Jurkat, Clone E6-1 (cell line): ENCODE measurements at regions not wholly inside any gene's neighbourhood (a gene's known extent, or its start where the extent isn't known, plus 50 kb on each side); places are given as distances from the start of the nearest gene placed in this dataset.
A peak's percentile ranks its signal among the peaks of the same experiment; 100 is the strongest.

Experiments used
- DNase-seq: peaks from one replicate; pipeline ENCODE4 v3.0.0-alpha.2; 2011; ENCODE audit warnings: low read depth, low spot score
- H3K4me3 ChIP-seq: 2 replicates; pipeline ENCODE4 v1.5.1; 2011; ENCODE audit warnings: mild to moderate bottlenecking, low read length, control low read depth, moderate library complexity

DNA sequence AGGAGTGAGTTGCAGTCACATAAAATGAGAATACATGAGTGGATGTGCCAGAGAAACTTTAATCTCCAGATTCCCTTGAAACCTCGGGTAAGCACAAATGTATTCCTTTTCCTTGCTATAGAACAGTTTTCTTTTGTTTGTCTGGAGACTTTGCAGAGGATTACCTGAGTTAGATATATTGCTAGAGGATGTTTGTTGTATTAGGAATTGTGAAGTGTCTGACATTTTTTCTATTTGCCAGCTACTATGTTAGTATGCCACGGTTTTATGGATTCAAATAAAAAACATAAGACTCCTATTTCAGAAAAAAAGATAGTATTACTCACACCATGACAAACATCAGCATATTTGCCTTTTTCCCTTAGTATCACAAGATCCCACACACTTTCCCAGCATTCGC, 844.9 kb upstream of the SLITRK5 start:
- no peak for DNase-seq
- no peak overlapping the region for H3K4me3 ChIP-seq

DNA sequence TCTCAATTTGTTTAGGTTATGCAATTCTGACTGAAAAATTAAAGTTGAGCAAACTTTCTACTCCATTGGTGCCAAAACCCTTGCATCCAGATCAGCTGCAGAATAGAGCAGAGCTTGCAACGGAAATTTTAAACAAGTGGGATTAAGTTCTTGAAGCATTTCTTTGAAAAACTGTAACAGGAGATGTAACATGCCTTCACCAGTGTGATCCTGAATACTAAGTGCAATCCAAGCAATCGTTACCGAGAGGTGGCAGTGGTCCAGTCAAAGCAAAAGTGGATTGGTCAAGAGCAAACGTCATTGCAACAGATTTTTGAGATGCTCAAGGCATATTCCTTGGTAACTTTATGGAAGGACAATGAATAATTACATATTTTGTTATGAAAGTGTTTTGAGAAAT, 841.1 kb upstream of the SLITRK5 start:
- DNase-seq: no peak

GRCh38 chr13:86831084-86831483, 840.1 kb upstream of the SLITRK5 start:
- H3K4me3 ChIP-seq: no peak overlapping the region
- no peak for DNase-seq

More for the DNA sequence above, 841.1 kb upstream of the SLITRK5 start:
- no peak overlapping the region for H3K4me3 ChIP-seq

DNA sequence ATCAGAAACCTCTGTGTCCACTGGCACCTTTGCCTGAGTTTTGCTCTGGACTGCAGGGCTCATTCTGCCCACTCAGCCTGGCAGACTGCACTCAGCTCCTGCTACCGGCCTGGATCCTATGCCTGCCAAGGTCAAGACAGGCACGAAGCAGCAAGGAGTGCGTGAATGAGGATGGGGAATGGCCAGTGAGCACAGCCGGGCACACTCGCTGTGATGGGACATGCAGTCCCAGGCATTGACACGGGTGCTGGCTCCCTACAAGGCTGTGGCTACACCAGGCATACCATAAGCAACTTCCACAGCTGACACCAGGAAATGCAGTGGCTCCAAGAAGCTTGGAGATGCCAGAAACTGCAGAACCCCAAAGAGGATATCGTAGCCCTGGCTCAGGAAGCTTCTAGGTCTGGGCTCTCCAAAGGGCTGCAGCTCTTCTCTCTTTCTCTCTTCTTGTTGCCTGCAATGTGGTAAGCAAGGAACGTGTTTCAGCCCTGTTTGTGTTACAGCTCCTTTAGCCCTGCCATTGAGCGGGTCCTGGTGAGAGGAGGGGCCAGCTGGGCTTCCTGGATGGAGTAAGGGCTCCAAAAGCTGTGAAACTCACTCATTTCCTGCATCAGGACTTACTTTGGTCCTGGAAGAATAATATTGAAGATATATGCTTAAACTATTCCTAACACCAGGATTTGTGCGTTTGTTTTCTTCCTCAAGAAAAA, 832.6 kb upstream of the SLITRK5 start:
- H3K4me3 ChIP-seq: no peak overlapping the region
- no peak for DNase-seq

- DNase-seq: no peak
- no peak overlapping the region for H3K4me3 ChIP-seq
Observed at GRCh38 chr13:86839221-86839620, 832.0 kb upstream of the SLITRK5 start.

GRCh38 chr13:86840250-86841191, 830.6 kb upstream of the SLITRK5 start:
- no peak for DNase-seq
- H3K4me3 ChIP-seq: no peak overlapping the region

DNA sequence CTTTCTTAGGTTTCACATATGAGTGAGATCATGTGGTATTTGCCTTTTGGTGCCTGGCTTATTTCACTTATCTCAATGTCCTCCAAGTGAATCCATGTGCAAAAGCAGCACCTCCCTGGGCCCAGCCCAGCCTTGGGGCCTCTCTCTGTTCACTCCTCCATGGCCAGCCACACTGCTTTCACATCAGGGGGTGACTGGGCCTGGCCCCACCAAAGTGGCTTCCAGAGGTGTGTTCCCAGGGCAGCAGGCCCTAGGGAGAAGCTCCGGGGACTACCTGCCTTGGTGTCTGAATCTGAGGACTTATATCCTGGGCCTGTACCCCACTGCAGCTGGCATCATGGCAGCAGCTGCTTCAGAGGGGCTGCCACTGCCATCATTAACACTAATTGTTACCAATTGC, 829.9 kb upstream of the SLITRK5 start:
- H3K4me3 ChIP-seq: no peak overlapping the region
- no peak for DNase-seq

DNA sequence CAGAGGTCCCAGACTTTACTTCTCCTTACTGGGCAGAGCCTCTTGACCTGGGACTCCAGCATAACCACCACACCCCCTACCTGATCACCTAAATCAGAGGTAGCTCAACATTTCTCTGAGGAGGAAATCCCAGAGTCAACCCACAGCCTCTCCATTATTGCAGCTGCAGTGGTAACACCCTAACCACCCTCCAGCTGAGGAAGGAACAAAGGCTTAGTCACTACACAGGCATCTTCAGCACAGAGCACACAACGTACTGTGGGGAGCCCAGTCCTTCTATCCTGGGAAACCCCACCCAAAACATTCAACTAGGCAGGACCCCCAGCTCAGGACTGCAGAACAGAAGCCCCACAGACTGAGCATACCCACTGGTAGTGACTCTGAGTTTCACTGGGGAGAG, 824.7 kb upstream of the SLITRK5 start:
- H3K4me3 ChIP-seq: no peak overlapping the region
- peak; percentile 22 for DNase-seq

DNA sequence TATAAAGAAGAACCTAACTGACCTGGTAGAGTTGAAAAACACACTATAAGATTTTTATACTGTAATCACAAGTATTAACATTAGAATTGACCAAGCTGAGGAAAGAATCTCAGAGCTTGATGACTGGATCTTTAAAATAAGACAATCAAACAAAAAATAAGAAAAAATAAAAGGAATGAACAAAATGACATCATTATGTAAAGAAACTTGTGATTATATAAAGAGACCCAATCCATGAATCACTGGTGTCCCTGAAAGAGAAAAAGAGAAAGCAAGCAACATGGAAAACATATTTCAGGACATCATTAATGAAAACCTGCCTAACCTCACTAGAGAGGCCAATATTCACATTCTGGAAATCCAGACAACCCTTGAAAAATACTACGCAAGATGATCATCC, 822.5 kb upstream of the SLITRK5 start:
- no peak overlapping the region for H3K4me3 ChIP-seq
- DNase-seq: no peak

DNA sequence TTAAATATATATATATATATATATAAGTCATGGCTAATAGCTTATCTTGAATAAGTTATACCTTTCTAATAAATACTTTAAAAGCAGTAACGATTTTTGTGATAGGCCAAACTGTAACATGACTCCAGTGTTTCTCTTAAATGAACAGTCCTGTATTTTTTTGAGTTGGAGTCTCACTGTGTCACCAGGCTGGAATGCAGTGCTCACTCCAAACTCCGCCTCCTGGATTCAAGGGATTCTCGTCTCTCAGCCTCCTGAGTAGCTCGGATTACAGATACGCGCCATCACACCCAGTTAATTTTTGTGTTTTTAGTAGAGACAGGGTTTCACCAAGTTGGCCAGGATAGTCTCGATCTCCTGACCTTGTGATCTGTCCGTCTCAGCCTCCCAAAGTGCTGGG, 814.2 kb upstream of the SLITRK5 start:
- H3K4me3 ChIP-seq: no peak overlapping the region
- DNase-seq: no peak

DNA sequence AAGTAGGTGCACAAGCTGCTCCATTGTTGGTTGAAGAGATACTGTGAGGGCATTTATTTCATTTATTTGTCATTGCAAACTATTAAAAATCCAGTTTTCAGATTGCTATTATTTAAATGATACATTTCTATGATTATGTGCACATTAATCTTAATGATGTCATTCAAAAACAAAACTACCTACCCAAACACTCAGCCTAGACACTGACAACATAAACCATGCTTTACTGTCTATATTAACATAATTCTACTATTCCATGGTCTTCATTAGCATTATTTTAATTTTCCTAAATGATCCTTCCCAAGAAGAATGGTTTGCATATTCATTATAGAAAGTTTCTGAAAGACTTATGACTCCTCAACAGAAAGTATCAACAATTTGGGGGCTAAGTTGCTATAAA, 813.0 kb upstream of the SLITRK5 start:
- no peak overlapping the region for H3K4me3 ChIP-seq
- no peak for DNase-seq

DNA sequence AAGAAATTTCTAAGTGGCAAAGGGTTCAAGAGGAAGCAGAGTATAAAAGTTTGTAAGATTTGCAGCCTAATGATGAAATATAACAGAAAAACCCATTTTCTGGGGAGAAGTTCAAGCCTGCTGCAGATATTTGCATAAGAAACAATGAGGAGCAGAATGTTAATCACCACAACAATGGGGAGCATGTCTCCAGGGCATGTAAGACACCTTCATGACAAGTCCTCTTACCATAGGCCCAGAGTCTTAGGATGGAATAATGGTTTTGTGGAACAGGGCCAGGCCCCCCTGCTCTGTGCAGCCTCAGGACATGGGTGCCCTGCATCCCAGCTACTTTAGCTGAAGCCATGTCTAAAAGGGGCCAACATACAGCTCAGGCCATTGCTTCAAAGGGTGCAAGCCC, 809.0 kb upstream of the SLITRK5 start:
- H3K4me3 ChIP-seq: no peak overlapping the region
- no peak for DNase-seq

GRCh38 chr13:86864376-86864775, 806.8 kb upstream of the SLITRK5 start:
- no peak overlapping the region for H3K4me3 ChIP-seq
- DNase-seq: no peak

- no peak overlapping the region for H3K4me3 ChIP-seq
- DNase-seq: peak; percentile 12
Observed at GRCh38 chr13:86870444-86870843, 800.7 kb upstream of the SLITRK5 start.

DNA sequence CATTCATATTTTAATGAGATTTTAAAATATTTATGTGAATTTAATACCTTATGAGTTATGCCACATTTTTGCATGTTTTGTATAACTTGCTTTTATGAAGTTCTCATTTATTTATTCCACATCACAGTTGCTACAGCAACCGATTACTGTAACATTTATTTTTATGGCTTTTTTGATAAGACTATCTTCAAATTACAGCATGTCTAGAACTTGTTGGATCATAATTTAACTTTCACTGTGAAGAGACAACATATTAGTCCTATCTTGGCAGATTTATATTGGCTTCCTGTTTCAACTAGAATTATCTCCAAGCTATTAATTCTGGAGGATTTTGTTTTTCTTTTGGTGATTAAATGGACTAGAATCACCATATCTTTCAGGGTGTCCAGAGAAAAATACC, 793.7 kb upstream of the SLITRK5 start:
- DNase-seq: no peak
- no peak overlapping the region for H3K4me3 ChIP-seq

DNA sequence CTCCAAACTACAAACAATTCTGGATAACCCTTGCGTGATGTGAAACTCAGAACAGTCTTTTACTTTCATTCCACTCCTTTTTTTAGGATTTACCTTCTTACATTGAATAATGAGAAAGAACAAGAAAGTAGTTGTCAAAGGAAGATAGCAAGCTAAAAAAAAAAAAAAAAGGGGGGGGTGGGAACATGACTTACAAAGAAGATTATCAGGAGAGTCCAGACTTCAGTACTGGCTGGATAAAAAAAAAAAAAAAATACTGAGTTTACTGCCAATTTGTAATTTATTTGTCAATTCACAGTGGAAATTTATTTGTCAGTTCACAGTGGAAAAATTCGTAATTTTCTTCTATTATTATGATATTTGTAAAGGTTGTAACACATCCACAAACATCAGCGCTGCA, 792.4 kb upstream of the SLITRK5 start:
- DNase-seq: no peak
- H3K4me3 ChIP-seq: no peak overlapping the region

DNA sequence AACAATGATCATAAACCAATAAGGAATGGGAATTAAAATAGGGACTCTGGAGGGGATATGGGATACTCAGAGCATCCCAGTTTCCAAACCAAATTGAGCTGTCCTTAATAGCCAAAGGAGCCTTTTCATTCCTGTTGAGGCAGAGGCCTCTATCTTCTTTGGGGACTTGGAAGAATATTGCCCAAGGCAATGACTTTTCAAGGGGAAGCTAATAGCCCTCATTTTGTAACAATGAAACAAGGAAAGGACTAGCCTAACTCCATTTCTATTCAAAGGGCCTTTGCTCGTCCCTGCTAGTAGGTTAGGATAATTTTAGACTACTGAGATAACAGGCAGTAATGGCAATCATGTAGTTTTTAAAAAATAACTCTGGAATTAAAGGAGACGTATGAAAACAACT, 789.8 kb upstream of the SLITRK5 start:
- no peak for DNase-seq
- no peak overlapping the region for H3K4me3 ChIP-seq

GRCh38 chr13:86882107-86882506, 789.1 kb upstream of the SLITRK5 start:
- DNase-seq: no peak
- H3K4me3 ChIP-seq: no peak overlapping the region

GRCh38 chr13:86882835-86883234, 788.3 kb upstream of the SLITRK5 start:
- DNase-seq: peak; percentile 84
- no peak overlapping the region for H3K4me3 ChIP-seq

GRCh38 chr13:86892330-86892729, 778.8 kb upstream of the SLITRK5 start:
- H3K4me3 ChIP-seq: no peak overlapping the region
- no peak for DNase-seq

GRCh38 chr13:86900906-86901305, 770.3 kb upstream of the SLITRK5 start:
- DNase-seq: no peak

More at GRCh38 chr13:86900906-86901305, 770.3 kb upstream of the SLITRK5 start:
- H3K4me3 ChIP-seq: no peak overlapping the region
